H1 (cell line): ENCODE measurements at regions not wholly inside any gene's neighbourhood (a gene's known extent, or its start where the extent isn't known, plus 50 kb on each side); places are given as distances from the start of the nearest gene placed in this dataset.

Experiments used
- CTCF ChIA-PET: fragments of 300-600 bp; sonication (Branson Sonifier 250); formaldehyde crosslinking; loops from one replicate; lab custom pipeline; 2021; ENCODE audit not compliant: partially characterized antibody; lab: Charles Lee
- POLR2A ChIA-PET: fragments of 300-600 bp; sonication (Branson Sonifier 250); formaldehyde crosslinking; loops from one replicate; lab custom pipeline; 2021; ENCODE audit warnings: inconsistent platforms; ENCODE audit not compliant: partially characterized antibody; lab: Charles Lee
- DNase-seq, 2 experiments: peaks; one replicate each; pipeline versions ENCODE4 v3.0.0 to v3.0.0-alpha.2; 2010 to 2022; ENCODE audit warnings: low spot score in 2 of 2, low read depth in 1 of 2, mixed read lengths in 1 of 2
- FAIRE-seq: peaks from 2 replicates; lab custom pipeline; 2011; peaks lifted over from hg19 to GRCh38; lab: Jason Lieb, UNC
- H2AFZ ChIP-seq: 2 replicates; pipeline ENCODE4 v1.8.1; 2012; ENCODE audit warnings: low read length, inconsistent platforms
- H2AK5ac ChIP-seq: 2 replicates; pipeline ENCODE4 v1.6.1; 2013; ENCODE audit warnings: low read depth, low read length
- H2BK120ac ChIP-seq: replicated peaks from 2 replicates; pipeline ENCODE3; 2013; ENCODE audit warnings: low read depth, low read length, inconsistent platforms
- H2BK12ac ChIP-seq: 2 replicates; pipeline ENCODE4 v1.6.1; 2013; ENCODE audit warnings: low read depth, low read length
- H2BK15ac ChIP-seq: 2 replicates; pipeline ENCODE4 v1.6.1; 2013; ENCODE audit warnings: low read length
- H2BK20ac ChIP-seq: 2 replicates; pipeline ENCODE4 v1.6.1; 2013; ENCODE audit warnings: low read length
- H2BK5ac ChIP-seq: 2 replicates; pipeline ENCODE4 v1.6.1; 2013; ENCODE audit warnings: low read depth, low read length
- H3K14ac ChIP-seq: 2 replicates; pipeline ENCODE4 v1.6.1; 2013; ENCODE audit warnings: inconsistent platforms; ENCODE audit not compliant: insufficient read length
- H3K18ac ChIP-seq: 2 replicates; pipeline ENCODE4 v1.6.1; 2013; ENCODE audit warnings: low read length; ENCODE audit errors: extremely low read depth
- H3K23ac ChIP-seq: 2 replicates; pipeline ENCODE4 v1.6.1; 2013; ENCODE audit warnings: inconsistent platforms; ENCODE audit not compliant: insufficient read length
- H3K23me2 ChIP-seq: 2 replicates; pipeline ENCODE4 v1.6.1; 2013; ENCODE audit warnings: low read depth, low read length
- H3K27ac ChIP-seq: 2 replicates; pipeline ENCODE4 v1.6.1; 2011; ENCODE audit warnings: low read depth, low read length, inconsistent platforms
- H3K27me3 ChIP-seq, 4 experiments: replicated peaks in 1 of 4; 1 replicate in 1 of 4; 2 replicates in 3 of 4; pipeline versions ENCODE4 v1.6.1 to v1.8.1; 2011 to 2013; ENCODE audit warnings: low read length in 3 of 4, mild to moderate bottlenecking in 3 of 4, inconsistent platforms in 2 of 4, mixed read lengths in 2 of 4, moderate library complexity in 1 of 4; ENCODE audit not compliant: control insufficient read depth in 3 of 4, insufficient read depth in 3 of 4; ENCODE audit errors: extremely low read depth in 1 of 4
- H3K36me3 ChIP-seq, 4 experiments: 2 replicates each; pipeline versions ENCODE4 v1.6.1 to v1.8.1; 2011 to 2013; ENCODE audit warnings: mild to moderate bottlenecking in 4 of 4, low read length in 3 of 4, moderate library complexity in 2 of 4, control low read depth in 1 of 4, inconsistent platforms in 1 of 4; ENCODE audit not compliant: insufficient read depth in 4 of 4, control insufficient read depth in 2 of 4
- H3K4ac ChIP-seq: replicated peaks from 2 replicates; pipeline ENCODE3; 2013; ENCODE audit warnings: low read length, low read depth, mixed read lengths, inconsistent platforms; ENCODE audit not compliant: insufficient read length
- H3K4me1 ChIP-seq, 4 experiments: replicated peaks in 1 of 4; 1 replicate in 1 of 4; 2 replicates in 3 of 4; pipeline versions ENCODE4 v1.6.1 to v1.8.1; 2011 to 2013; ENCODE audit warnings: low read length in 3 of 4, inconsistent platforms in 2 of 4, mixed read lengths in 1 of 4; ENCODE audit not compliant: insufficient read depth in 4 of 4, control insufficient read depth in 3 of 4
- H3K4me2 ChIP-seq, 2 experiments: 2 replicates each; pipeline versions ENCODE4 v1.6.1 to v1.8.1; 2011 to 2013; ENCODE audit warnings: low read depth in 2 of 2, low read length in 2 of 2, control low read depth in 1 of 2, inconsistent platforms in 1 of 2, mild to moderate bottlenecking in 1 of 2; ENCODE audit not compliant: insufficient read depth in 1 of 2
- H3K4me3 ChIP-seq, 4 experiments: fragments of 200-600, 300-600 bp in 1 of 4; sonication (generic), shearing (Covaris generic), sonication (Bioruptor Twin) in 1 of 4; 2 replicates each; pipeline versions ENCODE4 v1.5.1 to v1.8.1; 2011 to 2016; ENCODE audit warnings: low read length in 4 of 4, low read depth in 3 of 4, control low read depth in 2 of 4, inconsistent platforms in 2 of 4, mild to moderate bottlenecking in 2 of 4, mixed read lengths in 1 of 4, moderate library complexity in 1 of 4; ENCODE audit not compliant: insufficient read depth in 2 of 4; ENCODE audit errors: extremely low read depth in 1 of 4
- H3K56ac ChIP-seq: replicated peaks from 2 replicates; pipeline ENCODE3; 2013; ENCODE audit warnings: low read depth, mild to moderate bottlenecking, mixed read lengths, low read length, inconsistent platforms; ENCODE audit not compliant: insufficient read length
- H3K79me1 ChIP-seq: 2 replicates; pipeline ENCODE4 v1.6.1; 2013; ENCODE audit warnings: low read depth, low read length, control low read depth
- H3K79me2 ChIP-seq, 2 experiments: 2 replicates each; pipeline versions ENCODE4 v1.6.1 to v1.8.1; 2012 to 2013; ENCODE audit warnings: low read length in 2 of 2, mild to moderate bottlenecking in 2 of 2, inconsistent platforms in 1 of 2; ENCODE audit not compliant: insufficient read depth in 2 of 2, control insufficient read depth in 1 of 2
- H3K9ac ChIP-seq, 4 experiments: replicated peaks in 1 of 4; 1 replicate in 1 of 4; 2 replicates in 3 of 4; pipeline versions ENCODE4 v1.6.1 to v1.8.1; 2011 to 2013; ENCODE audit warnings: low read depth in 3 of 4, low read length in 3 of 4, control low read depth in 2 of 4, mild to moderate bottlenecking in 2 of 4, moderate library complexity in 2 of 4, inconsistent platforms in 1 of 4; ENCODE audit errors: extremely low read depth in 1 of 4
- H3K9me3 ChIP-seq, 2 experiments: 2 replicates each; pipeline versions ENCODE4 v1.6.1 to v1.8.1; 2012 to 2013; ENCODE audit warnings: mild to moderate bottlenecking in 2 of 2, moderate library complexity in 2 of 2, control low read depth in 1 of 2, inconsistent platforms in 1 of 2, low read depth in 1 of 2, low read length in 1 of 2, mixed read lengths in 1 of 2; ENCODE audit not compliant: insufficient read depth in 2 of 2
- H4K20me1 ChIP-seq, 2 experiments: replicated peaks in 1 of 2; 2 replicates each; pipeline versions ENCODE3 to v1.8.1; 2011 to 2013; ENCODE audit warnings: inconsistent platforms in 2 of 2, low read length in 2 of 2, mild to moderate bottlenecking in 1 of 2; ENCODE audit not compliant: insufficient read depth in 2 of 2, control insufficient read depth in 1 of 2
- H4K5ac ChIP-seq: 2 replicates; pipeline ENCODE4 v1.6.1; 2013; ENCODE audit warnings: low read length, low read depth, mixed read lengths, inconsistent platforms; ENCODE audit not compliant: insufficient read length
- H4K8ac ChIP-seq: 2 replicates; pipeline ENCODE4 v1.8.0; 2013; ENCODE audit warnings: mild to moderate bottlenecking, moderate library complexity, low read length, inconsistent platforms; ENCODE audit not compliant: insufficient read depth; ENCODE audit errors: extremely low read depth
- H4K91ac ChIP-seq: replicated peaks from 2 replicates; pipeline ENCODE3; 2013; ENCODE audit warnings: low read length, mixed read lengths, inconsistent platforms; ENCODE audit not compliant: insufficient read length
- ASH2L ChIP-seq: fragments of 200-600, 300-600 bp; sonication (generic); IDR thresholded peaks from one replicate; pipeline ENCODE4 v1.7.1; 2017; ENCODE audit warnings: low read length
- ATF2 ChIP-seq: IDR thresholded peaks from 2 replicates; pipeline ENCODE4 v1.6.1; 2012; ENCODE audit warnings: low read length, inconsistent platforms
- BCL11A ChIP-seq, 2 experiments: IDR thresholded peaks; one replicate each; pipeline ENCODE4 v1.6.1; 2011; ENCODE audit warnings: low read depth in 2 of 2, low read length in 2 of 2, mild to moderate bottlenecking in 2 of 2
- CEBPB ChIP-seq: IDR thresholded peaks from 2 replicates; pipeline ENCODE4 v1.6.1; 2012; ENCODE audit warnings: low read depth, low read length
- FOSL1 ChIP-seq: IDR thresholded peaks from 2 replicates; pipeline ENCODE4 v1.6.1; 2011; ENCODE audit warnings: mild to moderate bottlenecking, low read depth, low read length, moderate library complexity; ENCODE audit not compliant: insufficient read depth
- GTF2F1 ChIP-seq: IDR thresholded peaks from 2 replicates; pipeline ENCODE4 v1.6.1; 2012; ENCODE audit warnings: low read depth, low read length, improper control_type of control experiment, borderline replicate concordance
- JUN ChIP-seq: IDR thresholded peaks from 2 replicates; pipeline ENCODE4 v1.6.1; 2011; ENCODE audit warnings: low read depth, mild to moderate bottlenecking, improper control_type of control experiment, low read length
- KDM1A ChIP-seq: fragments of 200-600, 300-600 bp; sonication (generic); IDR thresholded peaks from 2 replicates; pipeline ENCODE4 v1.7.1; 2016; ENCODE audit warnings: mild to moderate bottlenecking, low read length, borderline replicate concordance
- MAFK ChIP-seq: IDR thresholded peaks from 2 replicates; pipeline ENCODE4 v1.6.1; 2012; ENCODE audit warnings: low read depth, mild to moderate bottlenecking, improper control_type of control experiment, low read length
- SIRT6 ChIP-seq: IDR thresholded peaks from one replicate; pipeline ENCODE4 v1.7.1; 2012; ENCODE audit warnings: low read length, inconsistent platforms
- SIX5 ChIP-seq: IDR thresholded peaks from 2 replicates; pipeline ENCODE4 v1.6.1; 2011; ENCODE audit warnings: mild to moderate bottlenecking, low read depth, low read length
- TAF1 ChIP-seq: IDR thresholded peaks from 2 replicates; pipeline ENCODE4 v1.6.1; 2011; ENCODE audit warnings: mild to moderate bottlenecking, low read depth, low read length
- YY1 ChIP-seq: IDR thresholded peaks from 2 replicates; pipeline ENCODE4 v1.6.1; 2011; ENCODE audit warnings: low read depth, mild to moderate bottlenecking, low read length
- WGBS, 2 experiments: shearing (Covaris generic) in 1 of 2; methylation state at CpG; one replicate each; pipeline versions ENCODE4 v1.1.6 to v1.1.7; 2013 to 2015; ENCODE audit warnings: low lambda C conversion rate in 2 of 2, mixed read lengths in 2 of 2, inconsistent platforms in 1 of 2, low coverage in 1 of 2, missing lambda C conversion rate in 1 of 2; ENCODE audit not compliant: insufficient replicate concordance in 2 of 2, insufficient coverage in 1 of 2, insufficient read length in 1 of 2; ENCODE audit errors: extremely low coverage in 1 of 2, missing lambda C conversion rate in 1 of 2; 5-methylcytosine and 5-hydroxymethylcytosine counted together

- Histone ChIP-seq H4K20me1 (peaks cover 0 to 9% of the 10 kb centered on the region in 2 experiments), H3K4me3 (no peak overlapping the region), H3K27ac (no peak overlapping the region), H2BK120ac (no peak overlapping the region), H3K79me1 (peaks cover 14% of the 10 kb centered on the region), H3K27me3 (no peaks in the 10 kb centered on the region), H3K23ac (no peak overlapping the region), H2AFZ (no peak overlapping the region), H3K36me3 (peaks cover 0 to 31% (median 16%) of the 10 kb centered on the region in 4 experiments; a peak in 5 of 8 replicates), H3K56ac (no peak overlapping the region), H2AK5ac (no peak overlapping the region), H4K5ac (no peak overlapping the region), H4K8ac (no peak overlapping the region), H4K91ac (no peak overlapping the region), H2BK12ac (no peak overlapping the region), H3K4ac (no peak overlapping the region), H2BK5ac (0 out of 2 replicates have a peak overlapping the region, but pooled peaks have one; percentile 39), H3K14ac (no peak overlapping the region), H3K4me2 (no peak overlapping the region), H3K4me1 (peaks cover 0 to 10% (median 9%) of the 10 kb centered on the region in 4 experiments; a peak in 6 of 7 replicates), H3K23me2 (peaks cover 5% of the 10 kb centered on the region; the same call in 1 of the 2 replicates), H3K18ac (no peak overlapping the region), H3K9ac (no peak overlapping the region), H3K79me2 (peaks cover 0 to 10% of the 10 kb centered on the region in 2 experiments; a peak in 1 of 4 replicates), H2BK15ac (no peak overlapping the region), H3K9me3 (no peaks in the 10 kb centered on the region), H2BK20ac (no peak overlapping the region)
- FAIRE-seq (no peak), DNase-seq (no peak)
- ChIA-PET CTCF (interaction anchor here (1.0 to 1.6 kb wide), 3 partner anchors 22 to 41 kb away, joined by 3 to 4 read pairs (median 4); no protein-coding TSS in a partner anchor), POLR2A (interaction anchor here (0.9 to 1.6 kb wide), 2 partner anchors 9 to 40 kb away, joined by 3 to 4 read pairs; no protein-coding TSS in a partner anchor)
- TF ChIP-seq BCL11A (IDR thresholded peaks at IDR 0.05; ENCODE audit: low read depth in 2 of 2, low read length in 2 of 2) (no peak), TAF1 (no peak), ATF2 (no peak), SIRT6 (no peak), MAFK (no peak), FOSL1 (no peak), SIX5 (no peak), GTF2F1 (no peak), ASH2L (no peak), YY1 (no peak), KDM1A (no peak), JUN (no peak), CEBPB (no peak)
- WGBS, 2 experiments = 91% methylated on average over 13 of the region's 13 CpGs; no CpG with 5 or more reads in 1 of the 2 experiments
These were observed 133.9 kb downstream of the RFLNA start for GRCh38 chr12:124428792-124429281.
